ENCODE measurements at regions not wholly inside any gene's neighbourhood (a gene's known extent, or its start where the extent isn't known, plus 50 kb on each side); places are given as distances from the start of the nearest gene placed in this dataset.
"Not testable (repeated sequence)": the region's sequence is repeated elsewhere in the genome, so short reads cannot be mapped to it uniquely, and the experiment has no call there.

GRCh38 chr1:99533909-99534637, 111.8 kb upstream of the PALMD start:
- DNase-seq (ENCODE audit: extremely low spot score, insufficient read length, low read depth) (no peak), FAIRE-seq (no peak)

GRCh38 chr1:99534638-99534930, 111.3 kb upstream of the PALMD start:
- FAIRE-seq (no peak), DNase-seq (ENCODE audit: extremely low spot score, insufficient read length, low read depth) (no peak)

GRCh38 chr1:99535470-99536164, 110.3 kb upstream of the PALMD start:
- no peak for FAIRE-seq
- DNase-seq (ENCODE audit: extremely low spot score, insufficient read length, low read depth) = no peak

- no peak for DNase-seq (ENCODE audit: extremely low spot score, insufficient read length, low read depth)
- no peak for FAIRE-seq
Observed at GRCh38 chr1:99537886-99538617, 107.9 kb upstream of the PALMD start.

- no peak for DNase-seq (ENCODE audit: extremely low spot score, insufficient read length, low read depth)
- no peak for FAIRE-seq
Observed at GRCh38 chr1:99538618-99538956, 107.3 kb upstream of the PALMD start.

- no peak for FAIRE-seq
- DNase-seq (ENCODE audit: extremely low spot score, insufficient read length, low read depth) = no peak
Observed at GRCh38 chr1:99539131-99539530, 106.8 kb upstream of the PALMD start.

GRCh38 chr1:99540744-99541143, 105.2 kb upstream of the PALMD start:
- DNase-seq (ENCODE audit: extremely low spot score, insufficient read length, low read depth) (no peak), FAIRE-seq (no peak)

GRCh38 chr1:99544328-99544727, 101.6 kb upstream of the PALMD start:
- FAIRE-seq (no peak), DNase-seq (ENCODE audit: extremely low spot score, insufficient read length, low read depth) (no peak)

- FAIRE-seq (no peak), DNase-seq (ENCODE audit: extremely low spot score, insufficient read length, low read depth) (no peak)
Observed at GRCh38 chr1:99546432-99547416, 99.2 kb upstream of the PALMD start.

GRCh38 chr1:99548943-99549605, 96.8 kb upstream of the PALMD start:
- FAIRE-seq (no peak), DNase-seq (ENCODE audit: extremely low spot score, insufficient read length, low read depth) (no peak)

- DNase-seq (ENCODE audit: extremely low spot score, insufficient read length, low read depth) (no peak), FAIRE-seq (no peak)
Observed at GRCh38 chr1:99550198-99550597, 95.7 kb upstream of the PALMD start.

- DNase-seq (ENCODE audit: extremely low spot score, insufficient read length, low read depth) (no peak), FAIRE-seq (no peak)
Observed at GRCh38 chr1:99551812-99552614, 93.9 kb upstream of the PALMD start.

GRCh38 chr1:99553301-99553700, 92.6 kb upstream of the PALMD start:
- no peak for DNase-seq (ENCODE audit: extremely low spot score, insufficient read length, low read depth)
- no peak for FAIRE-seq

GRCh38 chr1:99553819-99554218, 92.1 kb upstream of the PALMD start:
- FAIRE-seq; DNase-seq (ENCODE audit: extremely low spot score, insufficient read length, low read depth): not testable (repeated sequence)

- FAIRE-seq (no peak), DNase-seq (ENCODE audit: extremely low spot score, insufficient read length, low read depth) (no peak)
Observed at GRCh38 chr1:99554727-99555126, 91.2 kb upstream of the PALMD start.

- no peak for FAIRE-seq
Observed at GRCh38 chr1:99557546-99558202, 88.2 kb upstream of the PALMD start.

GRCh38 chr1:99559166-99559565, 86.7 kb upstream of the PALMD start:
- no peak for DNase-seq (ENCODE audit: extremely low spot score, insufficient read length, low read depth)
- no peak for FAIRE-seq

More at GRCh38 chr1:99557546-99558202, 88.2 kb upstream of the PALMD start:
- DNase-seq (ENCODE audit: extremely low spot score, insufficient read length, low read depth) = no peak

Measured in GM18507 (cell line).